GM23338 (cell line): ENCODE measurements at regions not wholly inside any gene's neighbourhood (a gene's known extent, or its start where the extent isn't known, plus 50 kb on each side); places are given as distances from the start of the nearest gene placed in this dataset.

ENCODE experiments used
- ATAC-seq: fragments of 200-7000 bp; cut with Tn5 transposase; 3 replicates; pipeline ENCODE4 v1.9.1; 2020
- DNase-seq: peaks from one replicate; pipeline ENCODE4 v3.0.0-alpha.2; 2015; ENCODE audit warnings: low spot score
- H2AFZ ChIP-seq: fragments of 200-600 bp; sonication (generic); 2 replicates; pipeline ENCODE4 v1.8.0; 2016; ENCODE audit warnings: antibody characterized with exemption, mild to moderate bottlenecking, moderate library complexity
- H3F3A ChIP-seq: fragments of 200-600 bp; sonication (generic); replicated peaks from 2 replicates; pipeline ENCODE4 v1.8.0; 2017; ENCODE audit warnings: antibody characterized with exemption, mixed run types, low read depth
- H3K27ac ChIP-seq: fragments of 200-600 bp; sonication (generic); 2 replicates; pipeline ENCODE4 v1.6.1; 2016; ENCODE audit warnings: low read depth
- H3K27me3 ChIP-seq: fragments of 200-600 bp; sonication (generic); 2 replicates; pipeline ENCODE4 v1.8.0; 2016; ENCODE audit warnings: mild to moderate bottlenecking, mixed run types, moderate library complexity; ENCODE audit not compliant: insufficient read depth
- H3K36me3 ChIP-seq: fragments of 200-600 bp; sonication (generic); 2 replicates; pipeline ENCODE4 v1.8.0; 2016; ENCODE audit warnings: mild to moderate bottlenecking; ENCODE audit not compliant: insufficient read depth
- H3K4me1 ChIP-seq: fragments of 200-600 bp; sonication (generic); 2 replicates; pipeline ENCODE4 v1.8.0; 2016; ENCODE audit warnings: mild to moderate bottlenecking, moderate library complexity; ENCODE audit not compliant: insufficient read depth
- H3K4me2 ChIP-seq: fragments of 200-600 bp; sonication (generic); 2 replicates; pipeline ENCODE4 v1.7.1; 2017; ENCODE audit warnings: mixed run types
- H3K4me3 ChIP-seq: fragments of 200-600 bp; sonication (generic); 2 replicates; pipeline ENCODE4 v1.6.1; 2016; ENCODE audit warnings: mixed run types
- H3K79me2 ChIP-seq: fragments of 200-600 bp; sonication (generic); replicated peaks from 2 replicates; pipeline ENCODE4 v1.8.0; 2017; ENCODE audit warnings: mild to moderate bottlenecking; ENCODE audit not compliant: insufficient read depth
- H3K9me2 ChIP-seq: fragments of 200-600 bp; sonication (generic); 2 replicates; pipeline ENCODE4 v1.8.0; 2017; ENCODE audit not compliant: insufficient read depth
- H4K20me1 ChIP-seq: fragments of 200-600 bp; sonication (generic); replicated peaks from 2 replicates; pipeline ENCODE4 v1.8.0; 2017; ENCODE audit warnings: mild to moderate bottlenecking; ENCODE audit not compliant: insufficient read depth
- H3K27ac Mint-ChIP-seq: 2 replicates; pipeline ENCODE4 v1.8.0; 2020; ENCODE audit warnings: inconsistent platforms, mild to moderate bottlenecking, moderate library complexity, mixed read lengths
- H3K27me3 Mint-ChIP-seq: 3 replicates; pipeline ENCODE4 v1.8.0; 2022; ENCODE audit warnings: low read depth, mild to moderate bottlenecking, moderate library complexity, mixed read lengths, inconsistent platforms; ENCODE audit not compliant: insufficient read depth, poor library complexity
- H3K36me3 Mint-ChIP-seq: 3 replicates; pipeline ENCODE4 v1.8.0; 2021; ENCODE audit warnings: low read depth, mild to moderate bottlenecking, inconsistent platforms, moderate library complexity, mixed read lengths
- H3K4me1 Mint-ChIP-seq: 3 replicates; pipeline ENCODE4 v1.8.0; 2020; ENCODE audit warnings: mild to moderate bottlenecking, inconsistent platforms, mixed read lengths
- H3K4me3 Mint-ChIP-seq: 3 replicates; pipeline ENCODE4 v1.8.0; 2021; ENCODE audit warnings: moderate library complexity, mild to moderate bottlenecking, inconsistent platforms, mixed read lengths
- H3K9me3 Mint-ChIP-seq: 3 replicates; pipeline ENCODE4 v1.8.0; 2020; ENCODE audit warnings: moderate library complexity, mild to moderate bottlenecking, inconsistent platforms, mixed read lengths
- EZH2 ChIP-seq: fragments of 200-600 bp; sonication (generic); IDR thresholded peaks from one replicate; pipeline ENCODE4 v1.8.0; 2017; ENCODE audit warnings: antibody characterized with exemption, mild to moderate bottlenecking, low read depth; ENCODE audit not compliant: unreplicated experiment
- ZNF331 ChIP-seq: fragments of 250-450 bp; sonication (Bioruptor Pico); IDR thresholded peaks from 2 replicates; pipeline ENCODE4 v1.5.0; 2020; ENCODE audit warnings: low read depth, mild to moderate bottlenecking, moderate library complexity
- TF ChIP-seq, protein P1 (sequence below), 2 experiments: fragments of 200-600 bp in 1 of 2; sonication (generic) in 1 of 2; conservative IDR thresholded peaks; 2 replicates each; pipeline versions ENCODE4 v1.5.1 to v1.6.1; 2016 to 2017; ENCODE audit warnings: antibody characterized with exemption in 2 of 2, low read depth in 2 of 2, mild to moderate bottlenecking in 2 of 2, moderate library complexity in 1 of 2
- TF ChIP-seq, protein P2 (sequence below): IDR thresholded peaks from one replicate; pipeline ENCODE4 v1.6.1; 2018; ENCODE audit warnings: antibody characterized with exemption; ENCODE audit not compliant: unreplicated experiment

DNA sequence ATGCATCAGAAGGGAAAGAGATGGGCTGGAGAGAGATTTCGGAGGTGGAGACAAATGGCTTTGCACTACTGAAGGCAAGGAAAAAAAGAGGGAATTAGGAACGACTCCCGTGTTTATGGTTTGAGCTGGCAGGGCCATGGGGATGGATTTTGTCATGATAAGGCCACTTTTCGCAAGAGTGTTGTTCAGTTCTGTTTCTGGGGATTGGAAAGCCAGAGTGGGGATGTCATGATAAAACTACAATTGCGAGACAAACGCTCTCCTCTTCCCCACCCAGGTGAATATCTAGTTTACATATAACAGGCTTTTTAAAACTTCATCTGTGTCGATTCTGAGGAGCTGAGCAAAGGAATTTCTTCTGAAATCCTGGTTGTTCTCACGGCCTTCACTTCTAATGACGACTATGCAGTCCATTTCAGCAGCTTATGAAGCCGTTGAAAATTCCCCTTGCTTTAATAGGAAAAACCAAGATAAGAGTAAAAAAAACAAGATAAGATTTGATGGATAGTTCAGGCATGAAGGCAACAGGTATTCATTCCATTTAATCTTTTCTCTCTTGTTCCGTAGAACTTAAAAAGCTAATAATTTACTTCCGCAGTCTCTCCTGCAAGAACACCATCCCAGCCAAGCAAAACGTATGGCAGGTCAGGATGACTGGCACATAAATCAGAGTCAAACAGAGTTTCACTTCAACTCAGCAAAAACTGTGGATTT, 245.6 kb upstream of the PITRM1 start (continued):
- TF ChIP-seq, protein P1, sequence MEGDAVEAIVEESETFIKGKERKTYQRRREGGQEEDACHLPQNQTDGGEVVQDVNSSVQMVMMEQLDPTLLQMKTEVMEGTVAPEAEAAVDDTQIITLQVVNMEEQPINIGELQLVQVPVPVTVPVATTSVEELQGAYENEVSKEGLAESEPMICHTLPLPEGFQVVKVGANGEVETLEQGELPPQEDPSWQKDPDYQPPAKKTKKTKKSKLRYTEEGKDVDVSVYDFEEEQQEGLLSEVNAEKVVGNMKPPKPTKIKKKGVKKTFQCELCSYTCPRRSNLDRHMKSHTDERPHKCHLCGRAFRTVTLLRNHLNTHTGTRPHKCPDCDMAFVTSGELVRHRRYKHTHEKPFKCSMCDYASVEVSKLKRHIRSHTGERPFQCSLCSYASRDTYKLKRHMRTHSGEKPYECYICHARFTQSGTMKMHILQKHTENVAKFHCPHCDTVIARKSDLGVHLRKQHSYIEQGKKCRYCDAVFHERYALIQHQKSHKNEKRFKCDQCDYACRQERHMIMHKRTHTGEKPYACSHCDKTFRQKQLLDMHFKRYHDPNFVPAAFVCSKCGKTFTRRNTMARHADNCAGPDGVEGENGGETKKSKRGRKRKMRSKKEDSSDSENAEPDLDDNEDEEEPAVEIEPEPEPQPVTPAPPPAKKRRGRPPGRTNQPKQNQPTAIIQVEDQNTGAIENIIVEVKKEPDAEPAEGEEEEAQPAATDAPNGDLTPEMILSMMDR (conservative IDR thresholded peaks at IDR 0.05; ENCODE audit: low read depth in 2 of 2) = no peak
- no peak for TF ChIP-seq ZNF331 (CRISPR knock-in tag)

DNA sequence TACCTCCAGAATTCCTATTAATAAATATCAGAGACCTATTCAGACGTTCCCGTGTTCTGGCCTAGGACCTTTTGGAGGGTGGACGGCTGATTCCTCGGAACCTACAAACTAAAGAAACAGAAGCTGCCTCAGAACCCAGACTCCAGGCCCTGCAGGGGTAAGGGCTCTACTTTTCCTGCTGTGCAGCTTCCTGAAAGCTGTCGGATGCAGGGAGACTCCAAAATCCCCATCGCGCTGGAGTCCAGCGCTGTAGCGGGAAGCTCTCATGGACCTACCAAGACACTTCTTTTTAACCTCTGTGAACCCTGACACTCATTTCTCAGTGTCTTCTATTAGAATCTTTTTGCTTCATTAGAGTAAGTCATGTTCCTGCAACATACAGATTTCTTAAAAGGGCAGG, 244.5 kb upstream of the PITRM1 start:
- H3K27me3 ChIP-seq = no peaks in the 10 kb centered on the region
- no peak overlapping the region for H3K4me2 ChIP-seq
- TF ChIP-seq, protein P1 (conservative IDR thresholded peaks at IDR 0.05; ENCODE audit: low read depth in 2 of 2) = no peak
- no peak for TF ChIP-seq EZH2
- TF ChIP-seq, protein P2, sequence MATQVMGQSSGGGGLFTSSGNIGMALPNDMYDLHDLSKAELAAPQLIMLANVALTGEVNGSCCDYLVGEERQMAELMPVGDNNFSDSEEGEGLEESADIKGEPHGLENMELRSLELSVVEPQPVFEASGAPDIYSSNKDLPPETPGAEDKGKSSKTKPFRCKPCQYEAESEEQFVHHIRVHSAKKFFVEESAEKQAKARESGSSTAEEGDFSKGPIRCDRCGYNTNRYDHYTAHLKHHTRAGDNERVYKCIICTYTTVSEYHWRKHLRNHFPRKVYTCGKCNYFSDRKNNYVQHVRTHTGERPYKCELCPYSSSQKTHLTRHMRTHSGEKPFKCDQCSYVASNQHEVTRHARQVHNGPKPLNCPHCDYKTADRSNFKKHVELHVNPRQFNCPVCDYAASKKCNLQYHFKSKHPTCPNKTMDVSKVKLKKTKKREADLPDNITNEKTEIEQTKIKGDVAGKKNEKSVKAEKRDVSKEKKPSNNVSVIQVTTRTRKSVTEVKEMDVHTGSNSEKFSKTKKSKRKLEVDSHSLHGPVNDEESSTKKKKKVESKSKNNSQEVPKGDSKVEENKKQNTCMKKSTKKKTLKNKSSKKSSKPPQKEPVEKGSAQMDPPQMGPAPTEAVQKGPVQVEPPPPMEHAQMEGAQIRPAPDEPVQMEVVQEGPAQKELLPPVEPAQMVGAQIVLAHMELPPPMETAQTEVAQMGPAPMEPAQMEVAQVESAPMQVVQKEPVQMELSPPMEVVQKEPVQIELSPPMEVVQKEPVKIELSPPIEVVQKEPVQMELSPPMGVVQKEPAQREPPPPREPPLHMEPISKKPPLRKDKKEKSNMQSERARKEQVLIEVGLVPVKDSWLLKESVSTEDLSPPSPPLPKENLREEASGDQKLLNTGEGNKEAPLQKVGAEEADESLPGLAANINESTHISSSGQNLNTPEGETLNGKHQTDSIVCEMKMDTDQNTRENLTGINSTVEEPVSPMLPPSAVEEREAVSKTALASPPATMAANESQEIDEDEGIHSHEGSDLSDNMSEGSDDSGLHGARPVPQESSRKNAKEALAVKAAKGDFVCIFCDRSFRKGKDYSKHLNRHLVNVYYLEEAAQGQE = no peak
- Mint-ChIP-seq H3K27me3 (peaks cover 7% of the 10 kb centered on the region), H3K36me3 (no peaks in the 10 kb centered on the region; the same call in 2 of the 3 replicates), H3K27ac (no peak overlapping the region), H3K4me3 (no peak overlapping the region), H3K9me3 (no peaks in the 10 kb centered on the region), H3K4me1 (peaks cover 9% of the 10 kb centered on the region; the same call in 2 of the 3 replicates)
- no peaks in the 10 kb centered on the region for H4K20me1 ChIP-seq
- DNase-seq = no peak
- no peaks in the 10 kb centered on the region for H3K79me2 ChIP-seq
- H3K9me2 ChIP-seq = no peaks in the 10 kb centered on the region
- no peaks in the 10 kb centered on the region for H3K4me1 ChIP-seq
- no peaks in the 10 kb centered on the region for H3K36me3 ChIP-seq
- H3K4me3 ChIP-seq = no peak overlapping the region
- ATAC-seq = no peak
- no peak overlapping the region for H3K27ac ChIP-seq
- H2AFZ ChIP-seq = no peak overlapping the region
- no peaks in the 10 kb centered on the region for H3F3A ChIP-seq
